ENCODE measurements at regions not wholly inside any gene's neighbourhood (a gene's known extent, or its start where the extent isn't known, plus 50 kb on each side); places are given as distances from the start of the nearest gene placed in this dataset.
"Not testable (repeated sequence)": the region's sequence is repeated elsewhere in the genome, so short reads cannot be mapped to it uniquely, and the experiment has no call there.

GRCh38 chr18:73120626-73121025, 252.8 kb upstream of the NETO1 start:
- TF ChIP-seq CTCF (IDR thresholded peaks at IDR 0.05; ENCODE audit: partially characterized antibody, unreplicated experiment): no peak
- no peak overlapping the region for H3K27ac Mint-ChIP-seq (ENCODE audit: unreplicated experiment)
- no peaks in the 10 kb centered on the region for H3K27me3 Mint-ChIP-seq (ENCODE audit: unreplicated experiment)
- H3K36me3 Mint-ChIP-seq (ENCODE audit: unreplicated experiment): no peaks in the 10 kb centered on the region
- H3K4me1 Mint-ChIP-seq (ENCODE audit: low read depth, unreplicated experiment): no peaks in the 10 kb centered on the region
- no peaks in the 10 kb centered on the region for H3K9me3 Mint-ChIP-seq (ENCODE audit: unreplicated experiment)
- H3K4me3 Mint-ChIP-seq (ENCODE audit: unreplicated experiment): no peak overlapping the region
- DNase-seq: no peak

GRCh38 chr18:73119574-73119973, 251.8 kb upstream of the NETO1 start:
- no peak for DNase-seq
- H3K27me3 Mint-ChIP-seq (ENCODE audit: unreplicated experiment): no peaks in the 10 kb centered on the region
- H3K4me1 Mint-ChIP-seq (ENCODE audit: low read depth, unreplicated experiment): no peaks in the 10 kb centered on the region
- H3K27ac Mint-ChIP-seq (ENCODE audit: unreplicated experiment): no peak overlapping the region
- no peak for TF ChIP-seq CTCF (IDR thresholded peaks at IDR 0.05; ENCODE audit: partially characterized antibody, unreplicated experiment)
- H3K4me3 Mint-ChIP-seq (ENCODE audit: unreplicated experiment): no peak overlapping the region
- no peaks in the 10 kb centered on the region for H3K9me3 Mint-ChIP-seq (ENCODE audit: unreplicated experiment)
- no peaks in the 10 kb centered on the region for H3K36me3 Mint-ChIP-seq (ENCODE audit: unreplicated experiment)

GRCh38 chr18:73118121-73118816, 250.5 kb upstream of the NETO1 start:
- no peaks in the 10 kb centered on the region for H3K4me1 Mint-ChIP-seq (ENCODE audit: low read depth, unreplicated experiment)
- TF ChIP-seq CTCF (IDR thresholded peaks at IDR 0.05; ENCODE audit: partially characterized antibody, unreplicated experiment): no peak
- no peaks in the 10 kb centered on the region for H3K27me3 Mint-ChIP-seq (ENCODE audit: unreplicated experiment)
- H3K27ac Mint-ChIP-seq (ENCODE audit: unreplicated experiment): no peak overlapping the region
- no peaks in the 10 kb centered on the region for H3K36me3 Mint-ChIP-seq (ENCODE audit: unreplicated experiment)
- H3K9me3 Mint-ChIP-seq (ENCODE audit: unreplicated experiment): no peaks in the 10 kb centered on the region
- no peak overlapping the region for H3K4me3 Mint-ChIP-seq (ENCODE audit: unreplicated experiment)
- no peak for DNase-seq

GRCh38 chr18:73110307-73110706, 242.5 kb upstream of the NETO1 start:
- H3K36me3 Mint-ChIP-seq (ENCODE audit: unreplicated experiment): no peaks in the 10 kb centered on the region
- no peaks in the 10 kb centered on the region for H3K9me3 Mint-ChIP-seq (ENCODE audit: unreplicated experiment)
- no peak overlapping the region for H3K27ac Mint-ChIP-seq (ENCODE audit: unreplicated experiment)
- DNase-seq: no peak
- no peak for TF ChIP-seq CTCF (IDR thresholded peaks at IDR 0.05; ENCODE audit: partially characterized antibody, unreplicated experiment)
- H3K27me3 Mint-ChIP-seq (ENCODE audit: unreplicated experiment): no peaks in the 10 kb centered on the region
- no peak overlapping the region for H3K4me3 Mint-ChIP-seq (ENCODE audit: unreplicated experiment)
- no peaks in the 10 kb centered on the region for H3K4me1 Mint-ChIP-seq (ENCODE audit: low read depth, unreplicated experiment)

- H3K9me3 Mint-ChIP-seq (ENCODE audit: unreplicated experiment): no peaks in the 10 kb centered on the region
- no peak for TF ChIP-seq CTCF (IDR thresholded peaks at IDR 0.05; ENCODE audit: partially characterized antibody, unreplicated experiment)
- DNase-seq: no peak
- no peaks in the 10 kb centered on the region for H3K36me3 Mint-ChIP-seq (ENCODE audit: unreplicated experiment)
- no peak overlapping the region for H3K27ac Mint-ChIP-seq (ENCODE audit: unreplicated experiment)
- H3K4me3 Mint-ChIP-seq (ENCODE audit: unreplicated experiment): no peak overlapping the region
- peaks cover 4% of the 10 kb centered on the region for H3K4me1 Mint-ChIP-seq (ENCODE audit: low read depth, unreplicated experiment)
- H3K27me3 Mint-ChIP-seq (ENCODE audit: unreplicated experiment): no peaks in the 10 kb centered on the region
These were observed 234.2 kb upstream of the NETO1 start for GRCh38 chr18:73101977-73102376.

GRCh38 chr18:73101491-73101890, 233.7 kb upstream of the NETO1 start:
- not testable (repeated sequence) for H3K27ac Mint-ChIP-seq (ENCODE audit: unreplicated experiment); H3K4me3 Mint-ChIP-seq (ENCODE audit: unreplicated experiment); H3K27me3 Mint-ChIP-seq (ENCODE audit: unreplicated experiment); H3K9me3 Mint-ChIP-seq (ENCODE audit: unreplicated experiment); H3K4me1 Mint-ChIP-seq (ENCODE audit: low read depth, unreplicated experiment); H3K36me3 Mint-ChIP-seq (ENCODE audit: unreplicated experiment); DNase-seq

All from glutamatergic neuron (in vitro differentiated cells).